AG10803 (cell line): ENCODE measurements at regions not wholly inside any gene's neighbourhood (a gene's known extent, or its start where the extent isn't known, plus 50 kb on each side); places are given as distances from the start of the nearest gene placed in this dataset.

ENCODE experiments used
- DNase-seq: peaks from one replicate; pipeline ENCODE4 v3.0.0; 2010; ENCODE audit warnings: low read depth
- H3K4me3 ChIP-seq: 2 replicates; pipeline ENCODE4 v1.5.1; 2011; ENCODE audit warnings: mild to moderate bottlenecking, low read length, control low read depth
- CTCF ChIP-seq: conservative IDR thresholded peaks from 2 replicates; pipeline ENCODE4 v1.5.1; 2011; ENCODE audit warnings: mild to moderate bottlenecking, low read length, control low read depth, inconsistent platforms

- DNase-seq: no peak
- no peak for TF ChIP-seq CTCF
These were observed 52.7 kb upstream of the NCK2 start for GRCh38 chr2:105691947-105692390.

GRCh38 chr2:105690566-105690965, 54.1 kb upstream of the NCK2 start:
- DNase-seq: no peak
- H3K4me3 ChIP-seq: no peak overlapping the region
- TF ChIP-seq CTCF: no peak

More at GRCh38 chr2:105691947-105692390, 52.7 kb upstream of the NCK2 start:
- H3K4me3 ChIP-seq: no peak overlapping the region

- TF ChIP-seq CTCF: no peak
- no peak for DNase-seq
- H3K4me3 ChIP-seq: no peak overlapping the region
These were observed 55.2 kb upstream of the NCK2 start for GRCh38 chr2:105689484-105689883.

- no peak for TF ChIP-seq CTCF
- DNase-seq: no peak
- no peak overlapping the region for H3K4me3 ChIP-seq
These were observed 55.8 kb upstream of the NCK2 start for GRCh38 chr2:105688946-105689345.

GRCh38 chr2:105686588-105686987, 58.1 kb upstream of the NCK2 start:
- H3K4me3 ChIP-seq: no peak overlapping the region
- DNase-seq: no peak
- no peak for TF ChIP-seq CTCF

GRCh38 chr2:105683011-105683492, 61.7 kb upstream of the NCK2 start:
- H3K4me3 ChIP-seq: no peak overlapping the region
- DNase-seq: no peak
- TF ChIP-seq CTCF: no peak

GRCh38 chr2:105682401-105682800, 62.3 kb upstream of the NCK2 start:
- DNase-seq: no peak
- no peak for TF ChIP-seq CTCF
- no peak overlapping the region for H3K4me3 ChIP-seq
